Fibroblast of lung (primary cell): ENCODE measurements at regions not wholly inside any gene's neighbourhood (a gene's known extent, or its start where the extent isn't known, plus 50 kb on each side); places are given as distances from the start of the nearest gene placed in this dataset.

ENCODE experiments used
- EZH2 ChIP-seq: IDR thresholded peaks from 2 replicates; pipeline ENCODE4 v1.5.1; 2012; ENCODE audit warnings: low read length, control low read depth, mild to moderate bottlenecking; ENCODE audit errors: missing control alignments
- TF ChIP-seq, protein P1 (sequence below), 2 donors: IDR thresholded peaks in 1 of 2; conservative IDR thresholded peaks in 1 of 2; 1 replicate in 1 of 2; 2 replicates in 1 of 2; pipeline ENCODE4 v1.5.1; 2011 to 2012; ENCODE audit warnings: low read length in 2 of 2, control low read depth in 1 of 2, inconsistent platforms in 1 of 2, low read depth in 1 of 2, mild to moderate bottlenecking in 1 of 2

GRCh38 chr2:143949121-143949848 is 570.6 kb downstream of the ZEB2 start:
- TF ChIP-seq, protein P1, sequence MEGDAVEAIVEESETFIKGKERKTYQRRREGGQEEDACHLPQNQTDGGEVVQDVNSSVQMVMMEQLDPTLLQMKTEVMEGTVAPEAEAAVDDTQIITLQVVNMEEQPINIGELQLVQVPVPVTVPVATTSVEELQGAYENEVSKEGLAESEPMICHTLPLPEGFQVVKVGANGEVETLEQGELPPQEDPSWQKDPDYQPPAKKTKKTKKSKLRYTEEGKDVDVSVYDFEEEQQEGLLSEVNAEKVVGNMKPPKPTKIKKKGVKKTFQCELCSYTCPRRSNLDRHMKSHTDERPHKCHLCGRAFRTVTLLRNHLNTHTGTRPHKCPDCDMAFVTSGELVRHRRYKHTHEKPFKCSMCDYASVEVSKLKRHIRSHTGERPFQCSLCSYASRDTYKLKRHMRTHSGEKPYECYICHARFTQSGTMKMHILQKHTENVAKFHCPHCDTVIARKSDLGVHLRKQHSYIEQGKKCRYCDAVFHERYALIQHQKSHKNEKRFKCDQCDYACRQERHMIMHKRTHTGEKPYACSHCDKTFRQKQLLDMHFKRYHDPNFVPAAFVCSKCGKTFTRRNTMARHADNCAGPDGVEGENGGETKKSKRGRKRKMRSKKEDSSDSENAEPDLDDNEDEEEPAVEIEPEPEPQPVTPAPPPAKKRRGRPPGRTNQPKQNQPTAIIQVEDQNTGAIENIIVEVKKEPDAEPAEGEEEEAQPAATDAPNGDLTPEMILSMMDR (conservative IDR thresholded peaks at IDR 0.05 in 1 of 2, IDR thresholded peaks at IDR 0.05 in 1 of 2; ENCODE audit: low read depth in 1 of 2, low read length in 2 of 2): no peak
- no peak for TF ChIP-seq EZH2
